ENCODE measurements at regions not wholly inside any gene's neighbourhood (a gene's known extent, or its start where the extent isn't known, plus 50 kb on each side); places are given as distances from the start of the nearest gene placed in this dataset.

DNA sequence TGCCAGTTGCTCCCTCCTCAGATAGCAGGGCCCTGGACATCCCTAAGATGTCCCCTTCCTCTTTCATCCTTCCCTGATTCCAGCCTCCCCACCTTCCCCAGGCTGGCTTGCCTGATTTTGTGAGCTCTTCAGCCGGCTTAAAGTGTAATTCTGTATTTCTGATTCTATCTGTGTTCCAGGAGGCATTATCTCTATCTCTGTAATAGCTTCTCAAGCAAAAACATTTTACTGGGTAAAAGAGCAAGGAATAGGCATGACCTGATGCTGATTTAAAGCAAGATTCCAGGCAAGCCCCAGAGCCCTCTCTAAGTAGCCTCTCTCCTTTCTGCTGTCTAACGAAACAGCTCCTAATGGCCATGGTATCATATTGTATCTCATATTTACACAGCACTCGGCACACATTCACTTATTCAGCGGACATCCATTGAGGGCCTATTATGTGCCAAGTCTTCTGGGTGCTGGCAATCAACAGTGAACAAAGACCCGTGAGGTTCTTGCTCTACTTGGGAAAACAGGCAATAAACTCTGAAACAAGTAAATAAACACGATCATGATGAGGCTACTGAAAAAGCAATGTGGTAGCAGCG, 100.9 kb upstream of the MSX2 start:
- DNase-seq (ENCODE audit: low spot score): no peak
- H2AFZ ChIP-seq (replicated peaks): peak overlapping the region; percentile 46
- Mint-ChIP-seq H3K27me3 (ENCODE audit: insufficient read depth, low read depth) (peaks cover 19% of the 10 kb centered on the region), H3K27ac (peak overlapping the region; percentile 74), H3K36me3 (no peaks in the 10 kb centered on the region), H3K4me1 (peaks cover 63% of the 10 kb centered on the region), H3K4me3 (peak overlapping the region; percentile 13), H3K9me3 (peaks cover 2% of the 10 kb centered on the region)
- H3K9ac ChIP-seq: no peak overlapping the region
- no peak overlapping the region for H3K4me2 ChIP-seq
- H3K4me1 ChIP-seq: peaks cover 28% of the 10 kb centered on the region
- no peak overlapping the region for H3K4me3 ChIP-seq
- no peaks in the 10 kb centered on the region for H3K9me3 ChIP-seq (ENCODE audit: low read depth)
- H3K27ac ChIP-seq: no peak overlapping the region
- H4K20me1 ChIP-seq (ENCODE audit: low read depth): no peaks in the 10 kb centered on the region
- TF ChIP-seq EZH2 (IDR thresholded peaks at IDR 0.05): no peak
- TF ChIP-seq, protein P1, sequence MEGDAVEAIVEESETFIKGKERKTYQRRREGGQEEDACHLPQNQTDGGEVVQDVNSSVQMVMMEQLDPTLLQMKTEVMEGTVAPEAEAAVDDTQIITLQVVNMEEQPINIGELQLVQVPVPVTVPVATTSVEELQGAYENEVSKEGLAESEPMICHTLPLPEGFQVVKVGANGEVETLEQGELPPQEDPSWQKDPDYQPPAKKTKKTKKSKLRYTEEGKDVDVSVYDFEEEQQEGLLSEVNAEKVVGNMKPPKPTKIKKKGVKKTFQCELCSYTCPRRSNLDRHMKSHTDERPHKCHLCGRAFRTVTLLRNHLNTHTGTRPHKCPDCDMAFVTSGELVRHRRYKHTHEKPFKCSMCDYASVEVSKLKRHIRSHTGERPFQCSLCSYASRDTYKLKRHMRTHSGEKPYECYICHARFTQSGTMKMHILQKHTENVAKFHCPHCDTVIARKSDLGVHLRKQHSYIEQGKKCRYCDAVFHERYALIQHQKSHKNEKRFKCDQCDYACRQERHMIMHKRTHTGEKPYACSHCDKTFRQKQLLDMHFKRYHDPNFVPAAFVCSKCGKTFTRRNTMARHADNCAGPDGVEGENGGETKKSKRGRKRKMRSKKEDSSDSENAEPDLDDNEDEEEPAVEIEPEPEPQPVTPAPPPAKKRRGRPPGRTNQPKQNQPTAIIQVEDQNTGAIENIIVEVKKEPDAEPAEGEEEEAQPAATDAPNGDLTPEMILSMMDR (IDR thresholded peaks at IDR 0.05): no peak
- no peak for TF ChIP-seq EZH2phosphoT487 (IDR thresholded peaks at IDR 0.05)
- H3K36me3 ChIP-seq: no peaks in the 10 kb centered on the region
- no peaks in the 10 kb centered on the region for H3K27me3 ChIP-seq
- H3K79me2 ChIP-seq (ENCODE audit: low read depth): no peaks in the 10 kb centered on the region
- peaks cover 20% of the 10 kb centered on the region for H3F3A ChIP-seq (ENCODE audit: low read depth)

- Histone ChIP-seq H3K4me3 (no peak overlapping the region), H3K36me3 (no peaks in the 10 kb centered on the region), H3K27me3 (no peaks in the 10 kb centered on the region), H3K4me2 (peak overlapping the region; percentile 49), H3K9me3 (ENCODE audit: low read depth) (no peaks in the 10 kb centered on the region), H2AFZ (replicated peaks) (peak overlapping the region; percentile 76), H3F3A (ENCODE audit: low read depth) (peaks cover 20% of the 10 kb centered on the region), H3K4me1 (peaks cover 28% of the 10 kb centered on the region), H3K79me2 (ENCODE audit: low read depth) (no peaks in the 10 kb centered on the region), H4K20me1 (ENCODE audit: low read depth) (no peaks in the 10 kb centered on the region), H3K9ac (no peak overlapping the region), H3K27ac (no peak overlapping the region)
- Mint-ChIP-seq H3K36me3 (no peaks in the 10 kb centered on the region), H3K4me1 (peaks cover 49% of the 10 kb centered on the region), H3K27ac (peak overlapping the region; percentile 67), H3K4me3 (peak overlapping the region; percentile 13), H3K9me3 (peaks cover 2% of the 10 kb centered on the region), H3K27me3 (ENCODE audit: insufficient read depth, low read depth) (peaks cover 16% of the 10 kb centered on the region)
- no peak for TF ChIP-seq EZH2 (IDR thresholded peaks at IDR 0.05)
- TF ChIP-seq, protein P1 (IDR thresholded peaks at IDR 0.05): no peak
- TF ChIP-seq EZH2phosphoT487 (IDR thresholded peaks at IDR 0.05): no peak
- DNase-seq (ENCODE audit: low spot score): no peak
Observed at GRCh38 chr5:174624733-174625522, 99.5 kb upstream of the MSX2 start.

DNA sequence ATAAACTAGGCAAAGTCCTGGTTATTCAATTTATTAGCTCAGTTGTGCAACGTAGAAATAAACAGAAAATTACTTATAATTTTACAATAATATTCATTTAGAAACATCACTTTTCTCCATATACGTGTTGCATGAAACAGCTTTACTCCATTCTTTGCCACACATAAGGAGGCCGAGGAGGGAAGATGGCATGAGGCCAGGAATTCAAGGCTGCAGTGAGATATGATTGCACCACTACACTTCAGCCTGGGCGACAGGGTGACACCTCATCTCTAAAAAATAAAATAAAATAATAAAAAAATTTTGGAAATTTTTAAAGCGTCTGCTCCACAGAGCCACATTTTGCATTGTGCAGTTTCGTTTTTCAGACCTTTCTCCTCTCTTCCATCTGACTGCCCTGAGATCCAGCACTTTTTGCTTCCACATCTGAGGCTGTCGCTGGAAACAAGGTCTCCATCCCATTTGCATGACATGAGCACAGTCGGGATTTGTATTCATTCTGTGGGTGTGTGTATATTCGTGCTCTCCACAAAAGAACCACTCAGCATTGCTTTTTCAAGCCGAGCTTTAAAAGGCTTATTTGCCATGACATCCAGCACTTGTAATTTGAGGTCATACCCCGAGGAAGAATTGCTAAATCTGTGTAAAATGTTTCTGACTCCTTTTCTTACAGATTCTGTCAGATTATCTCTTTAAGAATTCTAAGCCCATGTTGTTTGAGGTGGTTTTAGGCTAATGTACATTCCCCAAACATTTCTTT, 98.6 kb upstream of the MSX2 start:
- peak overlapping the region; percentile 76 for H3K27ac Mint-ChIP-seq

More for the DNA sequence above, 98.6 kb upstream of the MSX2 start:
- Histone ChIP-seq H3K27ac (peak overlapping the region; percentile 5), H3K36me3 (no peaks in the 10 kb centered on the region), H3K9ac (no peak overlapping the region), H3K27me3 (no peaks in the 10 kb centered on the region), H3K4me3 (no peak overlapping the region), H3K79me2 (ENCODE audit: low read depth) (no peaks in the 10 kb centered on the region), H4K20me1 (ENCODE audit: low read depth) (no peaks in the 10 kb centered on the region), H2AFZ (replicated peaks) (peak overlapping the region; percentile 73), H3F3A (ENCODE audit: low read depth) (peaks cover 20% of the 10 kb centered on the region), H3K9me3 (ENCODE audit: low read depth) (no peaks in the 10 kb centered on the region), H3K4me1 (peaks cover 28% of the 10 kb centered on the region), H3K4me2 (peak overlapping the region; percentile 49)
- Mint-ChIP-seq H3K4me3 (no peak overlapping the region), H3K9me3 (peaks cover 2% of the 10 kb centered on the region), H3K36me3 (no peaks in the 10 kb centered on the region), H3K4me1 (peaks cover 44% of the 10 kb centered on the region), H3K27me3 (ENCODE audit: insufficient read depth, low read depth) (peaks cover 16% of the 10 kb centered on the region)
- TF ChIP-seq EZH2phosphoT487 (IDR thresholded peaks at IDR 0.05) (no peak), EZH2 (IDR thresholded peaks at IDR 0.05) (no peak)
- TF ChIP-seq, protein P1 (IDR thresholded peaks at IDR 0.05): no peak
- peak; percentile 52 for DNase-seq (ENCODE audit: low spot score)

All from neural progenitor cell (in vitro differentiated cells).